HCT116 (cell line): ENCODE measurements at regions not wholly inside any gene's neighbourhood (a gene's known extent, or its start where the extent isn't known, plus 50 kb on each side); places are given as distances from the start of the nearest gene placed in this dataset.

Experiments
- ATAC-seq: fragments of 200-7000 bp; cut with Tn5 transposase; 2 replicates; pipeline ENCODE4 v1.9.1; 2020; ENCODE audit warnings: mild to moderate bottlenecking, moderate library complexity
- BruUV-seq: library from RNA; stranded (reverse); fragments of 400-500 nt; replicated peaks from 2 replicates; lab custom pipeline; 2021; lab: Mats Ljungman, UMichigan
- CTCF ChIA-PET: fragments of 300-600 bp; sonication (Branson Sonifier 250); formaldehyde crosslinking; loops from one replicate; lab custom pipeline; 2021; ENCODE audit warnings: antibody characterized with exemption; lab: Charles Lee
- POLR2A ChIA-PET: fragments of 300-600, 350-600 bp; sonication (Branson Sonifier 250); formaldehyde crosslinking; loops from one replicate; lab custom pipeline; 2021; ENCODE audit warnings: antibody characterized with exemption; lab: Charles Lee
- RAD21 ChIA-PET, 2 experiments: fragments of 300-600 bp; sonication (Branson Sonifier 250); formaldehyde crosslinking; loops; one replicate each; lab custom pipeline; 2023; ENCODE audit warnings: low total read pairs in 2 of 2; ENCODE audit not compliant: uncharacterized antibody in 2 of 2, unreplicated experiment in 2 of 2, low non-redundant PET in 1 of 2; lab: Charles Lee
- DNase-seq: peaks from one replicate; pipeline ENCODE4 v3.0.0-alpha.2; 2010; ENCODE audit warnings: low read depth, low spot score
- H2AFZ ChIP-seq: fragments of 200-600 bp; shearing (Covaris generic), sonication (generic); 2 replicates; pipeline ENCODE4 v1.6.1; 2017; ENCODE audit warnings: low read depth, mixed run types, mixed read lengths, antibody characterized with exemption, low read length; ENCODE audit not compliant: poor library complexity, severe bottlenecking
- H3K27ac ChIP-seq: 2 replicates; pipeline ENCODE4 v1.5.1; 2012; ENCODE audit warnings: low read depth, low read length
- H3K27me3 ChIP-seq: fragments of 200-600 bp; sonication (generic); 2 replicates; pipeline ENCODE4 v1.6.1; 2016; ENCODE audit warnings: mixed run types, low read length, mixed read lengths; ENCODE audit not compliant: insufficient read depth
- H3K36me3 ChIP-seq, 2 experiments: fragments of 200-500 bp in 1 of 2; fragments of 200-600 bp in 1 of 2; sonication (Bioruptor generic) in 1 of 2; sonication (generic) in 1 of 2; 2 replicates each; pipeline versions ENCODE4 v1.5.1 to v1.6.1; 2014 to 2016; ENCODE audit warnings: low read length in 2 of 2, inconsistent platforms in 1 of 2, mixed read lengths in 1 of 2, mixed run types in 1 of 2; ENCODE audit not compliant: insufficient read depth in 2 of 2, control insufficient read depth in 1 of 2
- H3K4me1 ChIP-seq, 2 experiments: fragments of 200-600 bp in 1 of 2; sonication (generic) in 1 of 2; 2 replicates each; pipeline versions ENCODE4 v1.5.1 to v1.6.1; 2012 to 2017; ENCODE audit warnings: low read length in 2 of 2, inconsistent platforms in 1 of 2, mild to moderate bottlenecking in 1 of 2, mixed read lengths in 1 of 2, mixed run types in 1 of 2, moderate library complexity in 1 of 2; ENCODE audit not compliant: insufficient read depth in 2 of 2, control insufficient read depth in 1 of 2
- H3K4me2 ChIP-seq: fragments of 200-600 bp; sonication (generic); 2 replicates; pipeline ENCODE4 v1.6.1; 2017; ENCODE audit warnings: mixed run types, low read length, mixed read lengths
- H3K4me3 ChIP-seq, 2 experiments: fragments of 200-600 bp in 1 of 2; sonication (generic) in 1 of 2; replicated peaks in 1 of 2; 2 replicates each; pipeline ENCODE4 v1.5.1; 2011 to 2016; ENCODE audit warnings: low read length in 2 of 2, control low read depth in 1 of 2, low read depth in 1 of 2, mild to moderate bottlenecking in 1 of 2, mixed read lengths in 1 of 2, mixed run types in 1 of 2
- H3K79me2 ChIP-seq: fragments of 200-600 bp; sonication (generic); 2 replicates; pipeline ENCODE4 v1.6.1; 2017; ENCODE audit warnings: mild to moderate bottlenecking, mixed run types, low read length, moderate library complexity, mixed read lengths; ENCODE audit not compliant: insufficient read depth
- H3K9ac ChIP-seq: fragments of 200-600 bp; sonication (generic); 2 replicates; pipeline ENCODE4 v1.6.1; 2016; ENCODE audit warnings: low read length, mixed read lengths
- H3K9me2 ChIP-seq: fragments of 200-600 bp; sonication (generic), shearing (Covaris generic); 2 replicates; pipeline ENCODE4 v1.6.1; 2017; ENCODE audit warnings: mixed run types, mild to moderate bottlenecking, moderate library complexity; ENCODE audit not compliant: insufficient read depth
- H3K9me3 ChIP-seq, 2 experiments: fragments of 200-500 bp in 1 of 2; fragments of 200-600 bp in 1 of 2; sonication (Bioruptor generic) in 1 of 2; sonication (generic) in 1 of 2; 2 replicates each; pipeline ENCODE4 v1.6.1; 2014 to 2017; ENCODE audit warnings: low read length in 2 of 2, mixed read lengths in 2 of 2, inconsistent platforms in 1 of 2, low read depth in 1 of 2, mild to moderate bottlenecking in 1 of 2, mixed run types in 1 of 2, moderate library complexity in 1 of 2; ENCODE audit not compliant: control insufficient read depth in 1 of 2, insufficient read depth in 1 of 2
- H4K20me1 ChIP-seq: fragments of 200-600 bp; sonication (generic), shearing (Covaris generic); 2 replicates; pipeline ENCODE4 v1.6.1; 2017; ENCODE audit warnings: mixed run types, mild to moderate bottlenecking, moderate library complexity; ENCODE audit not compliant: insufficient read depth
- CBX3 ChIP-seq: IDR thresholded peaks from 2 replicates; pipeline ENCODE4 v1.6.1; 2012; ENCODE audit warnings: low read depth
- CTCF ChIP-seq, 3 experiments: fragments of 200-600 bp in 1 of 3; sonication (generic) in 1 of 3; IDR thresholded peaks in 2 of 3; conservative IDR thresholded peaks in 1 of 3; 2 replicates each; pipeline ENCODE4 v1.5.1; 2012 to 2017; ENCODE audit warnings: low read depth in 2 of 3, low read length in 2 of 3, antibody characterized with exemption in 1 of 3, borderline replicate concordance in 1 of 3, control low read depth in 1 of 3, mild to moderate bottlenecking in 1 of 3, mixed read lengths in 1 of 3, mixed run types in 1 of 3, moderate library complexity in 1 of 3; ENCODE audit not compliant: insufficient read depth in 1 of 3
- EGR1 ChIP-seq: IDR thresholded peaks from 2 replicates; pipeline ENCODE4 v1.6.1; 2012; ENCODE audit warnings: low read depth
- ELF1 ChIP-seq: IDR thresholded peaks from 2 replicates; pipeline ENCODE4 v1.6.1; 2012; ENCODE audit warnings: low read depth, borderline replicate concordance
- EZH2phosphoT487 ChIP-seq: fragments of 200-600 bp; IDR thresholded peaks from 2 replicates; pipeline ENCODE4 v1.6.1; 2018; ENCODE audit warnings: antibody characterized with exemption, borderline replicate concordance
- JUND ChIP-seq: IDR thresholded peaks from 2 replicates; pipeline ENCODE4 v1.6.1; 2012
- RAD21 ChIP-seq: IDR thresholded peaks from 2 replicates; pipeline ENCODE4 v1.6.1; 2012; ENCODE audit warnings: low read depth, mild to moderate bottlenecking
- REST ChIP-seq: IDR thresholded peaks from 2 replicates; pipeline ENCODE4 v1.6.1; 2012; ENCODE audit warnings: low read depth
- SIN3A ChIP-seq: IDR thresholded peaks from 2 replicates; pipeline ENCODE4 v1.6.1; 2012; ENCODE audit warnings: low read depth
- YY1 ChIP-seq: IDR thresholded peaks from 2 replicates; pipeline ENCODE4 v1.6.1; 2011; ENCODE audit warnings: low read length, low read depth, moderate library complexity, mild to moderate bottlenecking; ENCODE audit not compliant: insufficient replicate concordance; ENCODE audit errors: extremely low read depth
- ZBTB33 ChIP-seq: IDR thresholded peaks from 2 replicates; pipeline ENCODE4 v1.6.1; 2011; ENCODE audit warnings: mild to moderate bottlenecking, low read length, moderate library complexity; ENCODE audit not compliant: insufficient replicate concordance; ENCODE audit errors: extremely low read depth
- ZNF274 ChIP-seq: fragments of 200-500 bp; sonication (Bioruptor generic); IDR thresholded peaks from 2 replicates; pipeline ENCODE4 v1.6.1; 2014; ENCODE audit warnings: mild to moderate bottlenecking, low read depth, low read length, inconsistent platforms
- intact Hi-C: fragments of 100-400 bp; cut with micrococcal nuclease; formaldehyde crosslinking; loops from 2 replicates; pipeline ENCODE4 v1.10.0; 2022

- RAD21 ChIA-PET = no interaction called here
- Histone ChIP-seq H3K9me3 (no peaks in the 10 kb centered on the region), H3K4me3 (no peak overlapping the region), H3K27me3 (peaks cover 21% of the 10 kb centered on the region; the same call in 1 of the 2 replicates), H3K9ac (no peak overlapping the region), H2AFZ (no peak overlapping the region), H3K4me2 (no peak overlapping the region), H3K9me2 (no peaks in the 10 kb centered on the region), H4K20me1 (no peaks in the 10 kb centered on the region), H3K4me1 (peaks cover 9 to 18% of the 10 kb centered on the region in 2 experiments), H3K79me2 (no peaks in the 10 kb centered on the region), H3K27ac (no peak overlapping the region), H3K36me3 (no peaks in the 10 kb centered on the region)
- POLR2A ChIA-PET = no interaction called here
- no peak for TF ChIP-seq CTCF (IDR thresholded peaks at IDR 0.05 in 2 of 3, conservative IDR thresholded peaks at IDR 0.05 in 1 of 3; ENCODE audit: borderline replicate concordance in 1 of 3, insufficient read depth in 1 of 3, low read depth in 2 of 3, low read length in 2 of 3)
- ATAC-seq = no peak
- no TSS peak for BruUV-seq
- no peak for DNase-seq
- CTCF ChIA-PET = no interaction called here
- intact Hi-C loops = no loop called here
Observed at GRCh38 chr21:41689289-41689583, 77.6 kb downstream of the RIPK4 start.

GRCh38 chr21:41687633-41688032, 79.2 kb downstream of the RIPK4 start:
- H3K27ac ChIP-seq = no peak overlapping the region
- peaks cover 12 to 22% of the 10 kb centered on the region in 2 experiments for H3K4me1 ChIP-seq
- ChIA-PET RAD21 (no interaction called here), POLR2A (no interaction called here), CTCF (no interaction called here)
- H3K9ac ChIP-seq = no peak overlapping the region
- DNase-seq (no peak), ATAC-seq (no peak)
- H3K36me3 ChIP-seq = no peaks in the 10 kb centered on the region
- no peaks in the 10 kb centered on the region for H4K20me1 ChIP-seq
- H2AFZ ChIP-seq = no peak overlapping the region
- no peaks in the 10 kb centered on the region for H3K9me3 ChIP-seq
- H3K4me3 ChIP-seq = no peak overlapping the region
- H3K79me2 ChIP-seq = no peaks in the 10 kb centered on the region
- intact Hi-C loops = no loop called here
- no peak overlapping the region for H3K4me2 ChIP-seq
- BruUV-seq = no TSS peak
- H3K27me3 ChIP-seq = peaks cover 21% of the 10 kb centered on the region; the same call in 1 of the 2 replicates
- no peaks in the 10 kb centered on the region for H3K9me2 ChIP-seq
- TF ChIP-seq YY1 = no peak
- TF ChIP-seq EZH2phosphoT487 = no peak
- no peak for TF ChIP-seq EGR1
- TF ChIP-seq RAD21 = no peak
- no peak for TF ChIP-seq ZBTB33
- TF ChIP-seq JUND = no peak
- TF ChIP-seq SIN3A = no peak
- no peak for TF ChIP-seq CBX3
- TF ChIP-seq REST = no peak
- no peak for TF ChIP-seq ELF1
- no peak for TF ChIP-seq ZNF274
